Epithelial cell of esophagus (primary cell): ENCODE measurements at regions not wholly inside any gene's neighbourhood (a gene's known extent, or its start where the extent isn't known, plus 50 kb on each side); places are given as distances from the start of the nearest gene placed in this dataset.

Source experiments
- DNase-seq: peaks from one replicate; pipeline ENCODE4 v3.0.0; 2010; ENCODE audit warnings: low read depth
- H3K4me3 ChIP-seq: 2 replicates; pipeline ENCODE4 v1.5.1; 2011; ENCODE audit warnings: mild to moderate bottlenecking, low read length, control low read depth
- TF ChIP-seq, protein P1 (sequence below): IDR thresholded peaks from 2 replicates; pipeline ENCODE4 v1.5.1; 2011; ENCODE audit warnings: low read depth, mild to moderate bottlenecking, low read length, control low read depth, inconsistent platforms; ENCODE audit not compliant: insufficient read depth; ENCODE audit errors: missing control alignments

DNA sequence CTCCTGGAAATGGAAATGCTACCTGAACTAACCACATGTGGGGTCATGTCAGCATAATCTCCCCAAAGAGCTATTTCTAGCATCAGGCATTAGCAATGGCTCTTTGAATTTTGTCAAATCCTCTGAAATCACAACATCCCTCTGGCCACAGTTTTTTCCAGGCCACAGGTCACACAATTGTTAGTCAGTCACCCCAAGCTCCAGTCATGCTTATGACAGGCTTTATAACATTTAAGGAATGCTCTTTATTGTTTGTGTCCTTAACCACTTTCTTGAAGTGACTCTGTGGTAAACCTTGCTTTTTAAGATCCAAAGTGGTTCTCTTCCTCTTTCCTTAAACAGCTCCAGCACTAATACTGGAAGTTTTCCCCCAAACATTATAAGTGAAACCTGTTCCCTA lies 169.2 kb upstream of the HMHB1 start:
- no peak for DNase-seq
- TF ChIP-seq, protein P1, sequence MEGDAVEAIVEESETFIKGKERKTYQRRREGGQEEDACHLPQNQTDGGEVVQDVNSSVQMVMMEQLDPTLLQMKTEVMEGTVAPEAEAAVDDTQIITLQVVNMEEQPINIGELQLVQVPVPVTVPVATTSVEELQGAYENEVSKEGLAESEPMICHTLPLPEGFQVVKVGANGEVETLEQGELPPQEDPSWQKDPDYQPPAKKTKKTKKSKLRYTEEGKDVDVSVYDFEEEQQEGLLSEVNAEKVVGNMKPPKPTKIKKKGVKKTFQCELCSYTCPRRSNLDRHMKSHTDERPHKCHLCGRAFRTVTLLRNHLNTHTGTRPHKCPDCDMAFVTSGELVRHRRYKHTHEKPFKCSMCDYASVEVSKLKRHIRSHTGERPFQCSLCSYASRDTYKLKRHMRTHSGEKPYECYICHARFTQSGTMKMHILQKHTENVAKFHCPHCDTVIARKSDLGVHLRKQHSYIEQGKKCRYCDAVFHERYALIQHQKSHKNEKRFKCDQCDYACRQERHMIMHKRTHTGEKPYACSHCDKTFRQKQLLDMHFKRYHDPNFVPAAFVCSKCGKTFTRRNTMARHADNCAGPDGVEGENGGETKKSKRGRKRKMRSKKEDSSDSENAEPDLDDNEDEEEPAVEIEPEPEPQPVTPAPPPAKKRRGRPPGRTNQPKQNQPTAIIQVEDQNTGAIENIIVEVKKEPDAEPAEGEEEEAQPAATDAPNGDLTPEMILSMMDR = no peak
- no peak overlapping the region for H3K4me3 ChIP-seq

DNA sequence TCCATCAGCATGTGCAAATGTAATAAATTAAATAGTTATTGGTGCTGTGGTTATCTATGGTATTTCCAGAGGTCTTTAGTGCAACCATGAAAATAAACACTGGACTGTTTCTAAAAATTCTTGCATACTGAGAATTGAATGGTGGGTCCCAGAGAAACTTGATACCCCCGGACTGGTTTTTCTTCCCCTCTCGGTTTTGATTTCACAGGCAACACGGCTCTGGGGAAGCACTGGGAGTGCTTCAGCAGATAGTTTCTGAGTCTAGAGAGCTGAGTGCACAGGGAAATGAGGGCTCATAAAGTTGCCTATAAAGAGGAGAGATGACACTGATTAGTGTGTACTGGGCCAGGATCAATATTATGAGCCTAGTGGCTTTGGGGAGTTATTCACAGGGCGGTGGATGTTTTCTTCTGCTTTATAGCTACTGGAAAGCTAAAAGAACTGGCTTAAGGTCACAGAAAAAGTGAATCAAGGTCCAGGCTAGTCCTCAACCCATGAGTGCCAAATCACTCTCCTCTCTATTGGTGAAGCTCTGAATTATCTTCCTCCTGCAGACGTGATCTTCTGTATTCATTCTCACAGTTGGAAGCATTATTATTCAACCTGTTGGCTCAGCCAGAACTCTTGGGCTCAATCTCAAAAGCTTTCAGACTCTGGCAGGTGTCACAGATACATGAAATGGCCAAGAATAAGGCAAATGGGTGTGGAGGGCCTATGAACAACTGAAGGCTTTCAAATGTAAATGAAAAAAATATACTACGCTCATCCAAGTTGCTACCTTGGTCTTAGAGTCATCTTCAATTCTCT lies 170.2 kb upstream of the HMHB1 start:
- no peak overlapping the region for H3K4me3 ChIP-seq
- TF ChIP-seq, protein P1 = no peak
- DNase-seq = no peak

DNA sequence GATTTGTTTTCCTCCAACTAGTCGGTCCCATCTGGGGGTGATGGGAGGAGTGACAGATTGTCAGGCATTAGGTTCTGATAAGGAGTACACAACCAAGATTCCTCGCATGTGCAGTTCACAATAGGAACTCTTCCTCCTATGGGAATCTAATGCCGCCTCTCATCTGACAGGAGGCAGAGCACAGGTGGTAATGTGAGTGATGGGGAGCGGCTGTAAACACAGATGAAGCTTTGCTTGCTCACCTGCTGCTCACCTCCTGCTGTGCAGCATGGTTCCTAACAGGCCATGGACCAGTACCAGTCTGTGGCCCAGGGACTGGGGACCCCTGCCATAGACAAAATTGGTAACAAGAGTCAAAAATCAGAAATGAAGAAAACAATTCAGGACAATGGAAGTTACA lies 173.3 kb upstream of the HMHB1 start:
- DNase-seq = no peak
- TF ChIP-seq, protein P1 = no peak

DNA sequence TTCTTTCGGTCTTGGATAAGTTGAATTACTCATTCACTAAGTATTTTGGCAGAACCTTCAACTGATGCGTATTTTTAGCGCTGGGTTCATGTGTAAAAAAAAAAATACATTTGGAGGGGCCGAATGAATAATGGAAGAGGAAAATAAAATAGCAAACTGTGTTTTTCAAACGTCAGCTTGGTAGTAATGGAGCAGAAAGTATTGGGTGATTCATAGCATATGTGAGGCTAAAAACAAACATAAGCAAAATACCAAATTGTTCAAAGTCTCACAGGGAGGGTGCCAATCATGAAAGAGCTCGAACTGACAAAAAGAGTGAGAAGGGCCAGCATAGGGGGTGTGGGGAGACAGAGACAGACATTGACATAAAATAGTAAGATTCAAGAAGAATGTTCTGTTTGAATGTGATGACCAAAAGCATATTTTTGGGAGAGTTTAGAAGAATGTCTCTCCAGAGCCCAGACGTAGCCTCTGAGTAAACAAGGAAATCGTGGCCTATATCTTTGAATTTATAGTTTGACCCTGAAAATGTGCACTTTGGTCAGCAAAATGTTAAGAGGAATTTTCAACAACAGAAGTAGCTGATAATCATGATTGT lies 174.9 kb upstream of the HMHB1 start:
- TF ChIP-seq, protein P1 = no peak
- DNase-seq = no peak
- no peak overlapping the region for H3K4me3 ChIP-seq

More for the DNA sequence above, 173.3 kb upstream of the HMHB1 start:
- H3K4me3 ChIP-seq = no peak overlapping the region

DNA sequence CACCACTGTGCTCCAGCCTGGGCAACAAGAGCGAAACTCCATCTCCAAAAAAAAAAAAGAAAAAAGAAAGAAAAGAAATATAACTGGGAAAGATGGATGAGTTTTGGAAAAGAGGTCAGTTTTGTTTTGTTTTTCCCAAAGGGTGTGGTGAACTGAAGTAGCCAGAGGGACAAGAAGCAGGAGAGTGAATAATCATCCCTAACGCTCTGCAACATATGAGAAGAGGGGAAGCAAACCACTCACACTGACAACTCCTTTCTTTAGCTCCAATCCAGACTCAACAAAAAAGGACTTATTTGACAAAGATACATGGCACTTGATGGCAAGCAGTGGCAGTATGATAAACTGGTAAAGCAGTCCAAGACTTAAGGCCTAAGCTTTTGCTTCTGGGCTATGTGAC lies 176.1 kb upstream of the HMHB1 start:
- H3K4me3 ChIP-seq = no peak overlapping the region
- TF ChIP-seq, protein P1 = no peak
- DNase-seq = no peak

DNA sequence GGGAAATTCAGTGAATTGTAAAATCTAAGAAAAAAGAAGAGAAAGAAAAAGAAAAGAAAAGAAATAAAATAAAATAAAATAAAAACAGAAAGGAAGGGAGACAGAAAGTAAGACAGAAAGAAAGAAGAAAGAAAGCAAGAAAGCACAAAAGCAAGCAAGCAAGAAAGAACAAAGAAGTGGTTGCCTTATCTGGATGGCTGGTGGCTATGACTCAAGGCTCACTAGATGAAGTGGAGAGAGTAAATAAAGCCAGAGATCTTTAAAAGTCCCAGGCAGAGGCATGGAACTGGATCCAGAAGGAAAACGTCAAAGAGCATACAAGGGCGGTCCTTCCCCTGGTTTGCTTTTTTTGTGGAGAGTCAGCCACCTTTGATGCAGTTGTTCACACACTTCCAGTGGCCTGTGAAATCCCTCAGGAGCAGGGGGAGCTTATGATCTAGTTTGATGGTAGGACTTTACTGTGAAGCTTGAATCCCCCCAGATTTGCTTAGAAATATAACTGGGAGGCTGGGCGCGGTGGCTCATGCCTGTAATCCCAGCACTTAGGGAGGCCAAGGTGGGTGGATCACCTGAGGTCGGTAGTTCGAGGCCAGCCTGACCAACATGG lies 176.7 kb upstream of the HMHB1 start:
- peak; percentile 31 for DNase-seq
- no peak overlapping the region for H3K4me3 ChIP-seq
- TF ChIP-seq, protein P1 = no peak
